Effector CD8-positive, alpha-beta T cell (primary cell): ENCODE measurements at regions not wholly inside any gene's neighbourhood (a gene's known extent, or its start where the extent isn't known, plus 50 kb on each side); places are given as distances from the start of the nearest gene placed in this dataset.

Experiments used
- DNase-seq: peaks from one replicate; lab custom pipeline; 2025; lab: John Stamatoyannopoulos, UW

- no peak for DNase-seq
Measured at GRCh38 chrX:45743906-45744625, 543.4 kb upstream of the DIPK2B start.

DNA sequence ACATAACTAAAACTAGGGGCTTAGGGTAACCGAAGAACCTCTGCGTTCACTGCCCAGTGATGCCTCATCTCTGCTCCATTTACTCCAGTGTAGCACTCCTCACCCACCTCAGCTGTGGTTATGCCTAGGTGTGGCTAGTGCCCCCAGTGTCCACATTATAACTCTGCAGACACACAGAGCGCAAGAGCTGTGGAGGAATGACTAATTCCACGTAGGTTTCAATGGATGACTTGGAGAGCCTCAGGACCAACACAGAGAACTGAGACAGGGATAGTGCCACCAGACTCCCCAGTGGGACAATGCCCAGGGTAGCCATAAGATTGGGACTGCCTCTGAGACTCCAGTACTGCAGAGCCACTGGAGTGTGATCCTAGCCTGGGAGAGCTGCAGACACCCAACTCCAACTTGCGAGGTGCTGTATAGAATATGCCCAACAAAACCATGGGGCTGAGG, 542.4 kb upstream of the DIPK2B start:
- DNase-seq = no peak

GRCh38 chrX:45740291-45740690, 539.6 kb upstream of the DIPK2B start:
- no peak for DNase-seq

DNA sequence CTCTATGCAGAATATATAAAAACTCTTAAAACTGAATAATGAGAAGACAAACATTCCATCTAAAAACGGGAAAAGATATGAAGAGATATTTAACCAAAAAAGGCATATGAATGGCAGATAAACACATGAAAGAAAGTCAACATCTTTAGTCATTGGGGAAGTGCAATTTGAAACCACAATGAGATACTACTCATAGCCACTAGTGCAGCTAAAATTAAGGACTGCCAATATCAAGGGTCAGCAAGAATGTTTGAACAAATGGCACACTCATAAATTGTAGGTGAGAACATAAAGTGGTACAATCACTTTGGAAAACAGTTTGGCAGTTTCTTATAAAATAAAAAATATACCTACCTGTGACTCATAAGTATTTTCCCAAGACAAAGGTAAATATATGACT, 534.9 kb upstream of the DIPK2B start:
- no peak for DNase-seq

- DNase-seq = no peak
Measured at GRCh38 chrX:45731448-45731847, 530.8 kb upstream of the DIPK2B start.

DNA sequence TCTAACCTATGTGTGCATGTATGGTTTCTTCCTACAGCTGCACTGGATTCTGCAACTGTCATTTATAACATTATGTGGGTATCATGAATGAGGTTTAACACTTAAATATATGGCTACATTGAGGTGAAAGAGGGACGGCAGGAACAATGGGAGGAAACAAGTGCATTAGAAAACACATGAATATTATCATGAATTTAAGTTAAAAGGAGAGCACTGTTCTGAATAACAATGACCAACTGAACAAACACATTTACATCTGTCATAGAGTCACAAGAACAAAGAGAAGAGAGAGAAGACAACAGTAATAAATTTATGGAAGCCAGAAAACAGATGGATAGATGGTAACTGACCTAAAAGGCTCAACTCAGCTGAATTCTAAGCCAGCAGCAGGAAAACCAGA, 527.1 kb upstream of the DIPK2B start:
- no peak for DNase-seq

DNA sequence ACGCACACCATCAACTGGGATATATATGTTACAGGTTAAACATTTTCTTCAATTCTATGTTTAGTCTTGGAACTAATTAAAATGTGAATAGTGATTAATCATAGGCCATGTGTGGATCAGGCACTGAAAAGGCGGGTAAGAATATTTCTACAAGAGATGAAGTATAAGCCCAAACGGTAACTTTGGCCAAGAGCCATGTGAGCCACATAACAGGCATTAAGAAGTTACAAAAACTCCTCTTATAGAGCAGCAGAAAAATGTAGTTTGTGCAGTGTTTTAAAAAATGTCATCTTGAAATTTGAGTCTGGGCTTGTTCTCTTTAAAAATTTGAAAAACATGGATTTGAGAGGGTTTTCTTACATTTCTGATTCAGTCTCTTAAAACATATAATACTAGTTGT, 521.8 kb upstream of the DIPK2B start:
- no peak for DNase-seq

DNA sequence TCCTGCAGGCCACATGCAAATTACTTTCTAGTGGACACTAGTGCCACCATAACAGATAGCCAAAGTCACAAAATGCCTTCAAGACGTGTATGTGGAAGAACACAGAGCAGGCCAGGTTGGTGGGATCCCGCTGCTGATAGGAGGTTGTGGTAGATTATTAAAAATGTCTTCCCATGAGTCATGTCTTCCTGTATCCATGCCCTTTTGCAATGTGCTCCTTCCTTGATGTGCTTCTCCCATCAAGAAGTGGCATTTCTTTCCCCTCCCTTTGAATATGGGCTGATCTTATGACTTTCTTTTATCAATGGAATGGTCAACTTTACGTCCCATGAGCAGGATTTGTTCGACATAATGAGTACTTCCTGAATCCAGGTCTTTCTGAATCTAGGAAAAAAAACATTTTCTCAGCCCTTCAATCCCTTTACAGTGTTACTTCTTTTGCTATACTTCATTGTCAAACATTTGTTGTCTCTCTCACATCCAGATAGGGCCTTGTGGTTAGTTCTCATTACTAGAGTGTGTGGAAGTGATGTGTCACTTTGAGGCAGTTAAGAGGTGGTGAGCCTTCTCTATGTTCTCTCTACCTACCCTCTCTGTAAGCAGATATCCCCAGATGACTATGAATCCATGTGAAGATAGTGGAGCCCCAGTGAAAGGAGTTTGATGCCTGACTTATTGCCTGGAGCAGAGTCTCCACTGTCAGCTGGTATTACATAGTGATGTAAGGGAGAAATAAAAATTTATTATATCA, 519.2 kb upstream of the DIPK2B start:
- DNase-seq = no peak

GRCh38 chrX:45718676-45719075, 518.0 kb upstream of the DIPK2B start:
- DNase-seq = no peak

DNA sequence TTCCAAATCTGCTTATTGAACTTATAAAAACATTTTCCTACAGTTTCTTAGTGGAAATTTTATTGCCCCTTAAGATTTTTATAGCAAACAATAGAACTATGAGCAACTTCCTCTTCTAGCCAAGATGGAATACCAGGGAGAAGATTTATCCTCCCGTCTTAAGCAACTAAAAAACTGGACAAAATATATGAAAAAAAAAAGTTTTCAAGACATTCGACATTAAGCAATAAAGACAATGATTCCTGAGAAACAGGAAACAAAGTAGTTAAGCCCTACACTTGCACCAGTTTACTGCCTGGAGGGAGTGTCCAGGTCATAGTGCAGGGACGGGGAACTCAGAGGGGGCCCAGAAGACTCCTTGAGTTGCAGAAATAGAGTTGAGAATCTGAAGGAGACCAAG, 516.1 kb upstream of the DIPK2B start:
- no peak for DNase-seq

- no peak for DNase-seq
Measured at GRCh38 chrX:45715748-45716147, 515.1 kb upstream of the DIPK2B start.

DNA sequence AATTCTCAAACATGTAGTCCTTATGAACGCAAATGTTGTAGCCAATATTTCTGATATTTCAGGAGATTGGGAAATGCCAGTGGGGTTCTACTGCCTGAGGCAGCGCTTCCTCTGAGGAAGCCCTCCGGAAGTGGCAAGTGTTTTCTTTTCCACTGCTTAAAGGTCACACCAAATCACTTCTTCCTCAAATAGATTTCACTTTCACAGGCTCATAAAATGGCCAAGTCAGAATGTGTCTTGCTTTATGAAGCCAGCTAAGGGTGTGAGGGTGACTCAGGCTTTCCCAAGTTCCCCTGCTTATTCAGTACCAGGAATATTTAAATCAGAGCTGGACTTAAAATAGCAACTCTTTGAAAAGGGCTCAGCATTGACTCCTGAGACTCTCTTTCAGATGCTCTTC, 514.2 kb upstream of the DIPK2B start:
- DNase-seq = no peak

DNA sequence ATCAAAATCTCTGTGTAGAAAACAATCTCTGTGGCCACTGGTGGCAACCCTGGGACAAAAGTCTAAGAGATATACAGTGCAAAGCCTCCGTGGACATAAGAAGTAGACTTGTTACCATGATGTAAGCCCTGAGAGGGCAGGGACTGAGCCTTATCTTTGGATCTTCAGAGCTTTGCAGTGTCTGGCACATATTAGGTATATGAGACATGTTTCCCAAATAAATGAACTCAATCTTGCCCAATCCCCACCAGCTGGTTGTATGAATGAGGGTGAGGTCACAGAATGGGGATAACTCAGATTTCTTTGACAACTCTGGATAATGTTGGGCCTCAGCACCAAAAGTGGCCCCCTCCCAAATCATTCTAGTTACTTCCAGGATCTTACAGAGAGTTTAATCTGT, 511.4 kb upstream of the DIPK2B start:
- DNase-seq = no peak

DNA sequence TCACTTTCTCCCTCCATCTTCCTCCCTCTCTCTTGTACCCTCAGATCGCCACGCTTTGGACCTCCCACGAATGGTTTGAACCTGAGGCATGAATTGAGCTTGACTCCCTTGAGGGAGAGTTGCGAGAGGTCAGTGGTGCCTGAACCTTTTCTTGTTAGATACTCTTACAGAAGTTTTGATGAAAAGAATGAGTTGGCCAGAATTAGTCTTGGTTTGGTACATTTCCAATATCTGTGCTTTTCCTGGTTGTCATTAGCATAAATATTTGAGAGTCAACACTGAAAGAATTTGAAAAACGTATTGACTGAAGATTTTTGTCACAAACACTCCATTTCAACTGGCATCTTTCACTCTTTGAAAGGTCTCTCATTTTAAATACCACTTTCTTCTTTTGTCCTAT, 510.6 kb upstream of the DIPK2B start:
- DNase-seq = no peak

- DNase-seq = no peak
Measured at GRCh38 chrX:45710081-45710801, 509.6 kb upstream of the DIPK2B start.

GRCh38 chrX:45709381-45709780, 508.7 kb upstream of the DIPK2B start:
- no peak for DNase-seq

DNA sequence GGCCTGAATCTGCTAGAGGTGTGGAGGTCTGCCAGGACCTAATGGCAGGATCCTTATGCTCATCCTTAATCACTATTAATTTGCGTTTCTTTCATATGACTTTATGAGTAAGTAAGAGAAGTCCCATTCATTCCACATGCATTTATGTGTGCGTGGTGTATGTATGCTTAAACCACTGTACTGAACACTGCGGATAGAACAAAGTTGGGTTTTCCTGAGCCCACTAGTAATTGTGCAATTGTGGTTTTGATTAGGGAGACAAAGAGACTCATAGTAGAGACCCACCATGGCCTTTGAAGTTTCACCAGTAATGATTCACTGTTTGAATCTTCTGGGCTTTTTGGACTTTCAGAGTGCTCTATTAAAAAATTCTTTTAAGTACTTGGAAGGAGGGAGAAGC, 498.5 kb upstream of the DIPK2B start:
- no peak for DNase-seq

DNA sequence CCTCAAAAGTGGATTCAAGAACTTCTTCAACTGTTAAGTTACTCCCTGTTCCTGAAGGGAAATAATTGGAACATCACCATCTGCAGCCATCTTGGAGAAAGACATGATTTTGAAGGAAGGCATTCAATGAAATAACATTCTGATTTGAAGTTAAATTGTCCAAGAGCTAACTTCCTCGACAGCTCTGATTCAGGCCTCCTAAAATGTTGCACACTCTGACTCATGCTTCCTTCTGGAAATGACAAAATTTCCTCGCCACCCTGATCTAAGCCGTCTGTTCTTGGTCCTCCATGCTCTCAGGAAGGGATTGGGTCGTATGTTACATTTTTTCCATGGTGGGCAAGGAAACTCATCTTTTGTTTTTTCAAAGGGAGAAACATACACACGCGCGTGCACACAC, 496.9 kb upstream of the DIPK2B start:
- no peak for DNase-seq

DNA sequence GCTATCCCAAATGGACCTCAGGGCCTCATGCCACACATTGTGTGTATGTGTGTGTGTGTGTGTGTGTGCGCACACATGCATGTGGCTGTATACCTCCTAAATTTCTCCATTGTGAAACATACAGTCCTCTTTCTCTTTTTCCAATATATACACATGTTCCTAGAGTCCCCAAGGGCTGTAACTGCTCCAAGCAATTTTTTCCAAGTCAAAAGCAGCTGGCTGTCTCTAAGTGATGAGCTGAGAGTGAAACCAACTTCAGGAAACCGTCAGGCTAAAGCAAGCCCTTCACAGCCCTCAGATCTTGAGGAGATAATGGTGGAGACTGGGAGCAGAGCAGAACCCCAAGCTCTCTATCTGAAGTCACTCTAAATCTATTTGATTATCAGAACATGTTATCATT, 496.1 kb upstream of the DIPK2B start:
- DNase-seq = no peak

DNA sequence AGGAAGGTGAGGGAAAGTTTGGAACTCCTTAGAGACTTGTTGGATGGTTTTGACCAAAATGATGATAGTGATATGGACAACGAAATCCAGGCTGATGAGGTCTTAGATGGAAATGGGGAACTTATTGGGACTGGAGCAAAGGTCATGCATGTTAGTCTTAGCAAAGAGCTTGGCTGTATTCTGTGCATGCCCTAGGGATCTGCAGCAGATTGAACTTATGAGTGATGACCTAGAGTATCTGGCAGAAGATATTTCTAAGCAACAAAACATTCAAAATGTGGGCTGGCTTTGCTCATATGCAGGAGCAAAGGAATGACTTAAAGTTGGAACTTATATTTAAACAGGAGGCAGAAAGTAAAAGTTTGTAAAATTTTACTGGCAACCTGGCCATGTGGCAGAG, 489.3 kb upstream of the DIPK2B start:
- no peak for DNase-seq

DNA sequence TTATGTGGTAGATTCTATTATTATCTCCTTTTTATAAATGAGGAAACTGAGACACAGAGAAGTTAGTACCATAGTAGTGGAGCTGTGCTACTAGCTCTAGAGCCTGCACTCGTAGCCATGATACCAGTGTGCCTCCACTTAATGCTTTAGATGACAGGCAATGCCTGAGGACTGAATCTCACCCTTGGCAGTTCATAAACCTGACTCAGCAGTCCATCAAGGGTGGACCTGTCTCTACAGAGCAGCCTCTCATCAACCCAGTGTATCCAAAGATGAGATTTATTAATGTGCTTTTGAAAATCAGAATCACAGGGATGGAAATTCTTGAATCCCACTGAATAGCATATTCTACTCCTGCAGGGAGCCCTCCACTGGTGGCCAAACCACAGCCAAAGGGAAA, 483.2 kb upstream of the DIPK2B start:
- DNase-seq = no peak

- DNase-seq = no peak
Measured at GRCh38 chrX:45681891-45682290, 481.2 kb upstream of the DIPK2B start.
